NCI-H526 treated with DMSO at 0.1 percent for 48 hours (cell line): ENCODE measurements at regions not wholly inside any gene's neighbourhood (a gene's known extent, or its start where the extent isn't known, plus 50 kb on each side); places are given as distances from the start of the nearest gene placed in this dataset.

Experiments
- DNase-seq: peaks from one replicate; lab custom pipeline; 2025; lab: John Stamatoyannopoulos, UW

- no peak for DNase-seq
Measured at GRCh38 chr2:138176862-138177439, 212.7 kb downstream of the HNMT start.

- DNase-seq = peak; percentile 60
Measured at GRCh38 chr2:138177693-138178092, 213.4 kb downstream of the HNMT start.

GRCh38 chr2:138180692-138181386 is 216.6 kb downstream of the HNMT start:
- DNase-seq = no peak

GRCh38 chr2:138182250-138182936 is 218.1 kb downstream of the HNMT start:
- DNase-seq = no peak

GRCh38 chr2:138182937-138183312 is 218.7 kb downstream of the HNMT start:
- no peak for DNase-seq

GRCh38 chr2:138183705-138184104 is 219.4 kb downstream of the HNMT start:
- no peak for DNase-seq

GRCh38 chr2:138184428-138184827 is 220.2 kb downstream of the HNMT start:
- DNase-seq = no peak

- no peak for DNase-seq
Measured at GRCh38 chr2:138185827-138186226, 221.6 kb downstream of the HNMT start.

GRCh38 chr2:138187221-138187620 is 222.9 kb downstream of the HNMT start:
- DNase-seq = no peak

GRCh38 chr2:138190999-138191398 is 226.7 kb downstream of the HNMT start:
- no peak for DNase-seq

GRCh38 chr2:138193416-138194213 is 229.3 kb downstream of the HNMT start:
- no peak for DNase-seq

GRCh38 chr2:138201286-138201685 is 237.0 kb downstream of the HNMT start:
- DNase-seq = no peak

- no peak for DNase-seq
Measured at GRCh38 chr2:138202762-138203161, 238.5 kb downstream of the HNMT start.

GRCh38 chr2:138205281-138205680 is 241.0 kb downstream of the HNMT start:
- DNase-seq = no peak

GRCh38 chr2:138207074-138207930 is 243.0 kb downstream of the HNMT start:
- DNase-seq = no peak

GRCh38 chr2:138209009-138209408 is 244.7 kb downstream of the HNMT start:
- no peak for DNase-seq

GRCh38 chr2:138210487-138210886 is 246.2 kb downstream of the HNMT start:
- DNase-seq = no peak

- DNase-seq = no peak
Measured at GRCh38 chr2:138212434-138212833, 248.2 kb downstream of the HNMT start.

GRCh38 chr2:138213084-138213483 is 248.8 kb downstream of the HNMT start:
- no peak for DNase-seq

- no peak for DNase-seq
Measured at GRCh38 chr2:138213624-138214023, 249.4 kb downstream of the HNMT start.

- DNase-seq = no peak
Measured at GRCh38 chr2:138215958-138216357, 251.7 kb downstream of the HNMT start.

GRCh38 chr2:138217975-138218374 is 253.7 kb downstream of the HNMT start:
- DNase-seq = no peak
